ENCODE measurements at regions not wholly inside any gene's neighbourhood (a gene's known extent, or its start where the extent isn't known, plus 50 kb on each side); places are given as distances from the start of the nearest gene placed in this dataset.
"Not testable (repeated sequence)": the region's sequence is repeated elsewhere in the genome, so short reads cannot be mapped to it uniquely, and the experiment has no call there.

- DNase-seq = no peak
Observed at GRCh38 chr3:164741869-164742268, 336.4 kb downstream of the SI start.

GRCh38 chr3:164737174-164737573 is 341.1 kb downstream of the SI start:
- DNase-seq = no peak

- DNase-seq = no peak
Observed at GRCh38 chr3:164732166-164732565, 346.1 kb downstream of the SI start.

GRCh38 chr3:164730815-164731360 is 347.4 kb downstream of the SI start:
- no peak for DNase-seq

GRCh38 chr3:164723396-164723795 is 354.9 kb downstream of the SI start:
- no peak for DNase-seq

- not testable (repeated sequence) for DNase-seq
Observed at GRCh38 chr3:164702808-164703207, 375.5 kb downstream of the SI start.

- DNase-seq = no peak
Observed at GRCh38 chr3:164687902-164688301, 390.4 kb downstream of the SI start.

GRCh38 chr3:164687211-164687610 is 391.1 kb downstream of the SI start:
- no peak for DNase-seq

GRCh38 chr3:164683489-164683888 is 394.8 kb downstream of the SI start:
- DNase-seq = no peak

GRCh38 chr3:164679245-164679644 is 399.1 kb downstream of the SI start:
- no peak for DNase-seq

GRCh38 chr3:164677317-164677716 is 401.0 kb downstream of the SI start:
- no peak for DNase-seq

- DNase-seq = no peak
Observed at GRCh38 chr3:164673738-164674137, 404.6 kb downstream of the SI start.

- no peak for DNase-seq
Observed at GRCh38 chr3:164658125-164658524, 420.2 kb downstream of the SI start.

GRCh38 chr3:164657631-164658030 is 420.7 kb downstream of the SI start:
- no peak for DNase-seq

GRCh38 chr3:164655462-164655861 is 422.8 kb downstream of the SI start:
- DNase-seq = no peak

- DNase-seq = no peak
Observed at GRCh38 chr3:164641071-164641470, 437.2 kb downstream of the SI start.

GRCh38 chr3:164640591-164640990 is 437.7 kb downstream of the SI start:
- DNase-seq = no peak

GRCh38 chr3:164620956-164621355 is 457.3 kb downstream of the SI start:
- no peak for DNase-seq

GRCh38 chr3:164620423-164620822 is 457.9 kb downstream of the SI start:
- no peak for DNase-seq

GRCh38 chr3:164612751-164613150 is 465.5 kb downstream of the SI start:
- DNase-seq = no peak

- no peak for DNase-seq
Observed at GRCh38 chr3:164608554-164609276, 469.6 kb downstream of the SI start.

- DNase-seq = no peak
Observed at GRCh38 chr3:164604687-164605086, 473.6 kb downstream of the SI start.

GRCh38 chr3:164577667-164578210 is 500.6 kb downstream of the SI start:
- DNase-seq = no peak

- no peak for DNase-seq
Observed at GRCh38 chr3:164572436-164572835, 505.9 kb downstream of the SI start.

- DNase-seq = no peak
Observed at GRCh38 chr3:164550857-164551256, 527.4 kb downstream of the SI start.

All from T-helper 2 cell (primary cell).